Neuronal stem cell (in vitro differentiated cells): ENCODE measurements at regions not wholly inside any gene's neighbourhood (a gene's known extent, or its start where the extent isn't known, plus 50 kb on each side); places are given as distances from the start of the nearest gene placed in this dataset.

Experiments
- DNase-seq: peaks from one replicate; pipeline ENCODE4 v3.0.0-alpha.2; 2013; ENCODE audit warnings: low spot score
- H2AFZ ChIP-seq: one replicate; pipeline ENCODE4 v1.6.1; 2013; ENCODE audit warnings: mild to moderate bottlenecking, low read length, inconsistent platforms
- H2AK5ac ChIP-seq: 2 replicates; pipeline ENCODE4 v1.6.1; 2013; ENCODE audit warnings: low read depth, mild to moderate bottlenecking, inconsistent platforms, low read length, moderate library complexity, mixed read lengths
- H2BK120ac ChIP-seq: 2 replicates; pipeline ENCODE4 v1.6.1; 2013; ENCODE audit warnings: low read depth, mild to moderate bottlenecking, inconsistent platforms, low read length, moderate library complexity, mixed read lengths
- H2BK12ac ChIP-seq: one replicate; pipeline ENCODE4 v1.6.1; 2013; ENCODE audit warnings: low read length, inconsistent platforms
- H2BK15ac ChIP-seq: 2 replicates; pipeline ENCODE4 v1.6.1; 2013; ENCODE audit warnings: mild to moderate bottlenecking, low read length, inconsistent platforms, mixed read lengths
- H2BK5ac ChIP-seq: one replicate; pipeline ENCODE4 v1.6.1; 2013; ENCODE audit warnings: inconsistent platforms, mild to moderate bottlenecking, low read length, moderate library complexity
- H3K14ac ChIP-seq: one replicate; pipeline ENCODE4 v1.6.1; 2013; ENCODE audit warnings: low read length, inconsistent platforms
- H3K18ac ChIP-seq: 2 replicates; pipeline ENCODE4 v1.6.1; 2013; ENCODE audit warnings: low read length, inconsistent platforms
- H3K23ac ChIP-seq: 2 replicates; pipeline ENCODE4 v1.6.1; 2013; ENCODE audit warnings: low read depth, mild to moderate bottlenecking, mixed read lengths, low read length, inconsistent platforms; ENCODE audit not compliant: poor library complexity
- H3K27ac ChIP-seq: replicated peaks from 3 replicates; pipeline ENCODE4 v1.5.1; 2013; ENCODE audit warnings: low read length, inconsistent platforms
- H3K27me3 ChIP-seq, 3 experiments: 2 replicates each; pipeline ENCODE4 v1.6.1; 2013; ENCODE audit warnings: low read length in 3 of 3, mild to moderate bottlenecking in 2 of 3, inconsistent platforms in 1 of 3, low read depth in 1 of 3, mixed read lengths in 1 of 3, moderate library complexity in 1 of 3; ENCODE audit not compliant: control insufficient read depth in 3 of 3, insufficient read depth in 3 of 3
- H3K36me3 ChIP-seq, 2 donors: replicated peaks in 1 of 2; 2 replicates each; pipeline ENCODE4 v1.6.1; 2013; ENCODE audit warnings: low read length in 2 of 2; ENCODE audit not compliant: control insufficient read depth in 2 of 2, insufficient read depth in 2 of 2
- H3K4ac ChIP-seq: 2 replicates; pipeline ENCODE4 v1.6.1; 2013; ENCODE audit warnings: inconsistent platforms, mild to moderate bottlenecking, low read length, moderate library complexity
- H3K4me1 ChIP-seq, 2 donors: 1 replicate in 1 of 2; 2 replicates in 1 of 2; pipeline ENCODE4 v1.6.1; 2013; ENCODE audit warnings: low read length in 2 of 2, low read depth in 1 of 2; ENCODE audit not compliant: control insufficient read depth in 2 of 2, insufficient read depth in 1 of 2
- H3K4me2 ChIP-seq: one replicate; pipeline ENCODE4 v1.6.1; 2013; ENCODE audit warnings: mild to moderate bottlenecking, low read length, inconsistent platforms; ENCODE audit not compliant: insufficient read depth, poor library complexity, severe bottlenecking
- H3K4me3 ChIP-seq, 2 donors: 2 replicates each; pipeline ENCODE4 v1.5.1; 2013; ENCODE audit warnings: low read length in 2 of 2, mild to moderate bottlenecking in 2 of 2, inconsistent platforms in 1 of 2, moderate library complexity in 1 of 2
- H3K79me1 ChIP-seq: one replicate; pipeline ENCODE4 v1.6.1; 2013; ENCODE audit warnings: low read depth, mild to moderate bottlenecking, inconsistent platforms, low read length, moderate library complexity
- H3K9ac ChIP-seq: one replicate; pipeline ENCODE4 v1.6.1; 2013; ENCODE audit warnings: mild to moderate bottlenecking, low read depth, low read length, inconsistent platforms; ENCODE audit not compliant: poor library complexity
- H3K9me3 ChIP-seq, 2 donors: replicated peaks in 1 of 2; 2 replicates each; pipeline versions ENCODE3 to v1.6.1; 2013; ENCODE audit warnings: low read length in 2 of 2, mild to moderate bottlenecking in 2 of 2, inconsistent platforms in 1 of 2, low read depth in 1 of 2, mixed read lengths in 1 of 2, moderate library complexity in 1 of 2; ENCODE audit not compliant: control insufficient read depth in 2 of 2, insufficient read depth in 1 of 2
- H4K8ac ChIP-seq: one replicate; pipeline ENCODE4 v1.6.1; 2013; ENCODE audit warnings: low read depth, mild to moderate bottlenecking, inconsistent platforms, low read length, moderate library complexity
- H4K91ac ChIP-seq: one replicate; pipeline ENCODE4 v1.6.1; 2013; ENCODE audit warnings: low read length, low read depth, mild to moderate bottlenecking, inconsistent platforms; ENCODE audit not compliant: poor library complexity
- WGBS, 2 donors: extraction: QIAGEN DNeasy Blood & Tissue Kit; methylation state at CpG; one replicate each; pipeline ENCODE4 v1.1.7; 2013; ENCODE audit warnings: missing lambda C conversion rate in 2 of 2, mixed read lengths in 1 of 2; ENCODE audit not compliant: insufficient read length in 2 of 2, insufficient replicate concordance in 1 of 2; ENCODE audit errors: extremely low coverage in 2 of 2; 5-methylcytosine and 5-hydroxymethylcytosine counted together

- H2BK5ac ChIP-seq: no peak overlapping the region
- no peaks in the 10 kb centered on the region for H3K79me1 ChIP-seq
- WGBS, 2 donors: no CpG with 5 or more reads among the region's 1 CpG
- no peak overlapping the region for H2AFZ ChIP-seq
- H3K4me1 ChIP-seq: peaks cover 0 to 9% of the 10 kb centered on the region in 2 donors
- H3K9me3 ChIP-seq: peaks cover 0 to 4% of the 10 kb centered on the region in 2 donors
- no peak overlapping the region for H2AK5ac ChIP-seq
- no peak overlapping the region for H3K23ac ChIP-seq
- H3K4me2 ChIP-seq: no peak overlapping the region
- H3K14ac ChIP-seq: no peak overlapping the region
- peaks cover 0 to 2% of the 10 kb centered on the region in 2 donors for H3K36me3 ChIP-seq
- H3K4ac ChIP-seq: no peak overlapping the region
- H2BK120ac ChIP-seq: no peak overlapping the region
- DNase-seq: no peak
- H3K27me3 ChIP-seq: no peaks in the 10 kb centered on the region
- no peak overlapping the region for H3K9ac ChIP-seq
- H4K91ac ChIP-seq: no peak overlapping the region
- no peak overlapping the region for H2BK12ac ChIP-seq
- no peak overlapping the region for H3K27ac ChIP-seq
- H4K8ac ChIP-seq: no peak overlapping the region
- H2BK15ac ChIP-seq: no peak overlapping the region
- H3K4me3 ChIP-seq: no peak overlapping the region
- H3K18ac ChIP-seq: no peak overlapping the region
Observed at GRCh38 chr17:79552824-79553223, 58.0 kb downstream of the RBFOX3 start.

GRCh38 chr17:79552405-79552804 lies 58.4 kb downstream of the RBFOX3 start:
- no peak overlapping the region for H3K23ac ChIP-seq
- no peak overlapping the region for H2BK120ac ChIP-seq
- H3K4ac ChIP-seq: no peak overlapping the region
- WGBS, 2 donors: no CpG with 5 or more reads among the region's 3 CpGs
- no peak overlapping the region for H3K18ac ChIP-seq
- H3K36me3 ChIP-seq: peaks cover 0 to 2% of the 10 kb centered on the region in 2 donors
- H3K4me1 ChIP-seq: peaks cover 0 to 9% of the 10 kb centered on the region in 2 donors
- H3K27ac ChIP-seq: no peak overlapping the region
- no peak overlapping the region for H3K4me3 ChIP-seq
- H3K79me1 ChIP-seq: no peaks in the 10 kb centered on the region
- H2AFZ ChIP-seq: no peak overlapping the region
- no peak overlapping the region for H3K14ac ChIP-seq
- no peak overlapping the region for H2BK15ac ChIP-seq
- H2BK5ac ChIP-seq: no peak overlapping the region
- no peak overlapping the region for H3K9ac ChIP-seq
- H2BK12ac ChIP-seq: no peak overlapping the region
- peaks cover 0 to 4% of the 10 kb centered on the region in 2 donors for H3K9me3 ChIP-seq
- no peak overlapping the region for H3K4me2 ChIP-seq
- H4K8ac ChIP-seq: no peak overlapping the region
- no peaks in the 10 kb centered on the region for H3K27me3 ChIP-seq
- no peak overlapping the region for H2AK5ac ChIP-seq
- no peak for DNase-seq
- H4K91ac ChIP-seq: no peak overlapping the region

GRCh38 chr17:79549141-79549915 lies 61.5 kb downstream of the RBFOX3 start:
- Histone ChIP-seq H3K4me2 (no peak overlapping the region), H3K79me1 (no peaks in the 10 kb centered on the region), H3K14ac (no peak overlapping the region), H2BK15ac (no peak overlapping the region), H3K36me3 (peaks cover 0 to 2% of the 10 kb centered on the region in 2 donors), H4K91ac (no peak overlapping the region), H2AFZ (no peak overlapping the region), H3K4me1 (peaks cover 0 to 7% of the 10 kb centered on the region in 2 donors), H3K18ac (peak overlapping the region; percentile 31), H2AK5ac (no peak overlapping the region), H3K4me3 (no peak overlapping the region), H3K9me3 (no peaks in the 10 kb centered on the region), H3K27ac (no peak overlapping the region), H2BK12ac (no peak overlapping the region), H4K8ac (no peak overlapping the region), H3K9ac (no peak overlapping the region), H2BK5ac (no peak overlapping the region), H3K27me3 (peaks cover 0 to 5% (median 0%) of the 10 kb centered on the region in 3 experiments), H3K23ac (no peak overlapping the region), H2BK120ac (no peak overlapping the region), H3K4ac (no peak overlapping the region)
- no CpG with 5 or more reads among the region's 10 CpGs for WGBS, 2 donors
- DNase-seq: no peak

- H4K91ac ChIP-seq: no peak overlapping the region
- no peaks in the 10 kb centered on the region for H3K9me3 ChIP-seq
- H3K79me1 ChIP-seq: no peaks in the 10 kb centered on the region
- H3K27me3 ChIP-seq: peaks cover 0 to 10% (median 0%) of the 10 kb centered on the region in 3 experiments
- no CpG with 5 or more reads among the region's 14 CpGs for WGBS, 2 donors
- no peak overlapping the region for H3K4me3 ChIP-seq
- no peak overlapping the region for H3K4me2 ChIP-seq
- H3K4ac ChIP-seq: no peak overlapping the region
- H2BK12ac ChIP-seq: no peak overlapping the region
- peak overlapping the region; percentile 16 for H2BK120ac ChIP-seq
- H2BK5ac ChIP-seq: no peak overlapping the region
- no peak overlapping the region for H3K9ac ChIP-seq
- no peak overlapping the region for H2AFZ ChIP-seq
- H4K8ac ChIP-seq: no peak overlapping the region
- H3K27ac ChIP-seq: no peak overlapping the region
- H3K4me1 ChIP-seq: peaks cover 0 to 7% of the 10 kb centered on the region in 2 donors
- no peak overlapping the region for H3K23ac ChIP-seq
- no peak for DNase-seq
- no peak overlapping the region for H2BK15ac ChIP-seq
- peak overlapping the region; percentile 47 for H2AK5ac ChIP-seq
- H3K36me3 ChIP-seq: peaks cover 0 to 2% of the 10 kb centered on the region in 2 donors
- H3K18ac ChIP-seq: peak overlapping the region; percentile 29
- H3K14ac ChIP-seq: no peak overlapping the region
Observed at GRCh38 chr17:79548116-79548515, 62.7 kb downstream of the RBFOX3 start.
